Right forelimb (tissue), 1 donor: ENCODE measurements at regions not wholly inside any gene's neighbourhood (a gene's known extent, or its start where the extent isn't known, plus 50 kb on each side); places are given as distances from the start of the nearest gene placed in this dataset.

Experiments
- DNase-seq: peaks from one replicate; pipeline ENCODE4 v3.0.0-alpha.2; 2018

DNA sequence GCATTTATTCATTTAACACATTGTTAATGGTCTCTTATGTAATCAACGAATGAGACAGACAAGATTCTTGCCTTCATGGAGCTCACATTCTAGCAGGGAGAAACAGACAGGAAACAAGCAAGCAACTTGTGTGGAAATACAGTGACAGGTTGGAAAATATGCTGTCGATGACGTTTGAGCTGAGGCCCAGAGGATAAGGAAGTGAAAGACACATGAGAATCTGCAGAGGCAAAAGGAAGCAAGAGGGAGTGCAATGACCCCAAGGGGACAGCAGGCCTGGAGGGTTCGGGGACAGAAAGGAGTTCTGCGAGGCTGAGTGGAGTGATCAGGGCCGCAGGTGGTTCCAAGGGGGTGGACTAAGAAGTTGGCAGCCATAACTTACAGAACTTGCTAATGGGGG lies 60.6 kb upstream of the AKT3 start:
- DNase-seq: no peak

DNA sequence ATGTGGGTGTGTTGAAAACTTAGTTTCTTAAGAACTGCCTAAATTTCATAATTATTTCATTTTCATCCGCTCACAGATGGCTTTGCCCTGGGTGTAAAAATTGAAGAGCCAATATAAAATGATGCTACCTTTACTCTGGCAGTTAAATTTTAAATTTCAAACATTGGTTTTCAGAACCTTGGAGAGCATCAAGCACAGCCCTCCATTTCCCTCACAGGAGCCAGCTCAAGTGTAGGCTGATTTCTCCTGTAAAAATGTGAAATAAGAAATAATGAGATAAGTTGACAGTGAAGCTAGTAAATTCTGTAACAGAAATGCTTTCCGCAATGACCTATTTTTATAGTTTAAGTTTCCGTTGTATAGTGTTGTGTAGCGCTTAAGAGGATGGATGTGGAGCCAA lies 53.9 kb upstream of the AKT3 start:
- DNase-seq: no peak

DNA sequence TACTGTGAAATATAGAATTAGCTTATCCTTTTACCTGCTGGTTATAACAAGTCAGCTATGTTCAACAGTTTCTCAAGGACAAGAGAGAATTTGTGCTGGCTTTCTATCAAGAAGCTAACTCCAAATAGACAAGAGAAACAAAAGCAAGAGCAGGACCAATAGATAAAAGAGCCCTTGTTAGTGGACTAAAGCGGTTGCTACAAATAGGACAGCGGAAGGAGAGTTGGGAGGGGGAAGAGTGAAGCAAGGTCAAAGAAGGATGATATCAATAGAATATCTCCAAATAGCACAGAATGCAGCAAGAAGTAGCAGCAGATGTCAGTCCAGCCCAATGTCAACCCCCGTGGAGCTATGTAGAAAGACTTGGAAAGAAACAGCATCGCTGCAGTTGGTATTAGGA lies 53.0 kb upstream of the AKT3 start:
- no peak for DNase-seq

DNA sequence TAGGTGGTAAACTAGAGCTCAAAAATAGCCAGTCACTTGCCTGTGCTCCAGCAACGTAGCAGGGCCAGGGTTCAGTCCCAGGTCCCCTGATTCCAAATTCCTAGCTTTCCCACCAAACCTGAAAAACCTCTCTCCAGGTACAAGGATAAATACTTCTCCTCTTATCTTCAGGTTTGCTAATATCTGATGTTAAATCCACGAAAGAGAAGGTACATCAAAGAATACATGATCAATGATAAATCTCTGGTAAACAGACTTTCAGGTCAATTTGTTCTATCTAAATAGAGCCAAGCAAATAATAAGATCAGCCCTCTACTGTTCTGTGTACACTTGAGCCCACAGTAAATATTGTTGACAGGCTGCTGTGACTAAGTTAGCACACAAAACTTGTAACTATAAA lies 52.1 kb upstream of the AKT3 start:
- DNase-seq: no peak
